Stomach (tissue), 8 donors: ENCODE measurements at regions not wholly inside any gene's neighbourhood (a gene's known extent, or its start where the extent isn't known, plus 50 kb on each side); places are given as distances from the start of the nearest gene placed in this dataset.
"Not testable (repeated sequence)": the region's sequence is repeated elsewhere in the genome, so short reads cannot be mapped to it uniquely, and the experiment has no call there.

Experiments
- DNase-seq, 2 donors: peaks; one replicate each; pipeline versions ENCODE4 v3.0.0 to v3.0.0-alpha.2; 2013 to 2019
- H3K27ac ChIP-seq, 5 donors: fragments of 200-600 bp in 4 of 5; sonication (generic) in 4 of 5; one replicate each; pipeline ENCODE4 v1.5.1; 2013 to 2019; ENCODE audit warnings: mild to moderate bottlenecking in 1 of 5, moderate library complexity in 1 of 5
- H3K27me3 ChIP-seq, 3 donors: fragments of 200-600 bp; sonication (generic); one replicate each; pipeline ENCODE4 v1.5.1; 2017 to 2019; ENCODE audit warnings: mixed run types in 1 of 3
- H3K36me3 ChIP-seq, 4 donors: fragments of 200-600 bp; sonication (generic); 1 replicate in 3 of 4; 2 replicates in 1 of 4; pipeline ENCODE4 v1.5.1; 2016 to 2019
- H3K4me1 ChIP-seq, 4 donors: fragments of 200-600 bp; sonication (generic); one replicate each; pipeline ENCODE4 v1.5.1; 2016 to 2019
- H3K4me3 ChIP-seq, 4 donors: fragments of 200-600 bp; sonication (generic) in 3 of 4; one replicate each; pipeline ENCODE4 v1.5.1; 2016 to 2019; ENCODE audit warnings: mild to moderate bottlenecking in 1 of 4
- H3K9me3 ChIP-seq, 4 donors: fragments of 200-600 bp; sonication (generic); one replicate each; pipeline ENCODE4 v1.5.1; 2016 to 2019
- EP300 ChIP-seq: sonication (generic); formaldehyde crosslinking; IDR thresholded peaks from one replicate; pipeline ENCODE4 v1.6.1; 2017; ENCODE audit warnings: antibody characterized with exemption
- POLR2A ChIP-seq, 4 donors: fragments of 450-650 bp; IDR thresholded peaks; one replicate each; pipeline ENCODE4 v1.6.1; 2016; ENCODE audit warnings: antibody characterized with exemption in 4 of 4, control low read depth in 2 of 4, mild to moderate bottlenecking in 1 of 4, moderate library complexity in 1 of 4
- POLR2AphosphoS5 ChIP-seq, 3 donors: sonication (generic); formaldehyde crosslinking; IDR thresholded peaks; one replicate each; pipeline ENCODE4 v1.6.1; 2016; ENCODE audit warnings: antibody characterized with exemption in 3 of 3
- WGBS, 5 donors: extraction: QIAGEN DNeasy Blood & Tissue Kit in 3 of 5; methylation state at CpG; one replicate each; pipeline versions ENCODE4 v1.1.5 to v1.1.7; 2013 to 2018; 5-methylcytosine and 5-hydroxymethylcytosine counted together
- intact Hi-C: fragments of 100-400 bp; cut with DNase I; formaldehyde crosslinking; loops from one replicate; pipeline ENCODE4 v1.15.1; 2023; ENCODE audit warnings: low total_unique reads
- TF ChIP-seq, protein P1 (sequence below), 7 experiments: fragments of 450-650 bp in 4 of 7; fragments of 200-600 bp in 3 of 7; sonication (generic) in 3 of 7; IDR thresholded peaks; one replicate each; pipeline ENCODE4 v1.5.1; 2016 to 2019; ENCODE audit warnings: antibody characterized with exemption in 7 of 7, control low read depth in 2 of 7, mild to moderate bottlenecking in 1 of 7
- donor health status: healthy with polysubstance abuse.
- donor health status: Bipolar disorder and iron deficiency.
- donor health status: healthy.

DNA sequence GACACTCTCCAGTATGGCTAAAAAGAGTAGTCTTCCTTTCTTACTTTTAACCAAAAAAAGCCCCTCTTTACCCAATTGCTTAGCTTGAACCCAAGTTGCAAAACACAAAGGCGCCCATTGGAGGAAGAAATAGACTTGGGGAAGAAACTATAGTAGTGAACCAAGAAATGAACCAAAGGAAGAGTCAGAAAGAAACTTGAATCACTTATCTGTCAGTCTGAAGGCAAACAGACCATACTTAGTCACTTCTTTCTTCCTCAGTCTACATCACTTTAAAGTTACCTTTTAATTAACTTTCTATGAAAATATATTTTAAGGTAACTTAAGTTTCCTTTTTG lies 161.4 kb upstream of the GIMD1 start:
- H3K4me1 ChIP-seq: no peaks in the 10 kb centered on the region
- WGBS, 5 donors: 65 to 83% (median 74%) methylated on average over 1 of the region's 1 CpG
- no peak for DNase-seq
- intact Hi-C loops: no loop called here
- H3K4me3 ChIP-seq: no peak overlapping the region
- TF ChIP-seq POLR2A (IDR thresholded peaks at IDR 0.05) (no peak), EP300 (no peak), POLR2AphosphoS5 (IDR thresholded peaks at IDR 0.05) (no peak)
- TF ChIP-seq, protein P1, sequence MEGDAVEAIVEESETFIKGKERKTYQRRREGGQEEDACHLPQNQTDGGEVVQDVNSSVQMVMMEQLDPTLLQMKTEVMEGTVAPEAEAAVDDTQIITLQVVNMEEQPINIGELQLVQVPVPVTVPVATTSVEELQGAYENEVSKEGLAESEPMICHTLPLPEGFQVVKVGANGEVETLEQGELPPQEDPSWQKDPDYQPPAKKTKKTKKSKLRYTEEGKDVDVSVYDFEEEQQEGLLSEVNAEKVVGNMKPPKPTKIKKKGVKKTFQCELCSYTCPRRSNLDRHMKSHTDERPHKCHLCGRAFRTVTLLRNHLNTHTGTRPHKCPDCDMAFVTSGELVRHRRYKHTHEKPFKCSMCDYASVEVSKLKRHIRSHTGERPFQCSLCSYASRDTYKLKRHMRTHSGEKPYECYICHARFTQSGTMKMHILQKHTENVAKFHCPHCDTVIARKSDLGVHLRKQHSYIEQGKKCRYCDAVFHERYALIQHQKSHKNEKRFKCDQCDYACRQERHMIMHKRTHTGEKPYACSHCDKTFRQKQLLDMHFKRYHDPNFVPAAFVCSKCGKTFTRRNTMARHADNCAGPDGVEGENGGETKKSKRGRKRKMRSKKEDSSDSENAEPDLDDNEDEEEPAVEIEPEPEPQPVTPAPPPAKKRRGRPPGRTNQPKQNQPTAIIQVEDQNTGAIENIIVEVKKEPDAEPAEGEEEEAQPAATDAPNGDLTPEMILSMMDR (IDR thresholded peaks at IDR 0.05): no peak
- H3K9me3 ChIP-seq: peaks cover 0 to 6% (median 3%) of the 10 kb centered on the region in 4 donors
- no peaks in the 10 kb centered on the region for H3K27me3 ChIP-seq
- H3K27ac ChIP-seq: no peak overlapping the region
- H3K36me3 ChIP-seq: no peaks in the 10 kb centered on the region

DNA sequence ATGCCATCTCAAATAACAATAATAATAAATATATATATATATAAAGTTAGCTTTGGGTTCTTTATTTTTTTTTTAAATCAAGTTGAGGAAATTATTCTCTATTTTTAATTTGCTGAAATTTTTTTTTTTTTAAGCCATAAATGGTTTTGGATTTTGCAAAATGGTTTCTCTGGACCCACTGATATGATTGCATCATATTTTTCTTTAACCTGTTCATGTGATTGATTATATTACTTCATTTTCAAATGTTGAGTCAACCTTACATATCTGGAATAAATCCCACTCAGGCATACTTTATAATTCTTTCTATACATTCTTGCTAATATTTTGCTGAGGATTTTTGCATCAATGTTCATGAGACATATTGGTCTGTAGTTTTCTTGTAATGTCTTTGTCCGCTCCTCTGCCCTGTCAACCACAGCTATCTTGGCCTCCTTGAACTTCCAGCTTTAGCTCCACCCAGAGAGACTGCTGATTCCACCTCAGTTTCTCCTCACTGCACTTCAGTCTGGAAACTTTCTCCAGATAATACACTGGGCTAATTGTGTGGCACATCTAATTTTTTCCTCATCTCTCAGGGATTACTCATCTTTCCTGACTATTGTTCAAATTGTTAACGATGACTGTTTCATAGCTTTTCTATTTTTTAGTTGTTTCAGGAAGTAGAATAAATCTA lies 160.9 kb upstream of the GIMD1 start:
- Histone ChIP-seq H3K4me3 (no peak overlapping the region), H3K27ac (no peak overlapping the region), H3K36me3 (no peaks in the 10 kb centered on the region), H3K9me3 (peaks cover 0 to 7% (median 3%) of the 10 kb centered on the region in 4 donors), H3K4me1 (no peaks in the 10 kb centered on the region), H3K27me3 (no peaks in the 10 kb centered on the region)
- WGBS, 5 donors: 73 to 84% (median 80%) methylated on average over 2 of the region's 2 CpGs
- intact Hi-C loops: no loop called here
- TF ChIP-seq, protein P1 (IDR thresholded peaks at IDR 0.05): no peak
- TF ChIP-seq POLR2AphosphoS5 (IDR thresholded peaks at IDR 0.05) (no peak), POLR2A (IDR thresholded peaks at IDR 0.05) (no peak), EP300 (no peak)
- no peak for DNase-seq

DNA sequence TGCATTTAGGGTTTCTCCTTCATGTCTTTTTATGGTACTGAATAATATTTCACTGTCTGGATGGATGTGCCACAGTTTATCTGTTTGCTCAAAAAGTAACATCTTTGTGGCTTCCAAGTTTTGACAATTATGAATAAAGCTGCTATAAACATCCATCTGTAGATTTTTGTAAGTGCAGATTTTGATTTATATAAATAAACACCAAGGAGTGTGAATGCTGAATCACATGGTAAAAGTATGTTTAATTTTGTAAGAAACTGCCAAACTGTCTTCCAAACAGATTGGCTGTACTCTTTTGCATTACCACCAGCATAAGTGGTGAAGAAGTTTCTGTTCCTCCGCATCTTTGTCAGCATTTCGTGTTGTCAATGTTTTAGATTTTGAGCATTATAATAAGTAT lies 158.7 kb upstream of the GIMD1 start:
- no peak for DNase-seq
- Histone ChIP-seq H3K36me3 (no peaks in the 10 kb centered on the region), H3K4me3 (no peak overlapping the region), H3K27me3 (no peaks in the 10 kb centered on the region), H3K9me3 (peaks cover 0 to 7% (median 3%) of the 10 kb centered on the region in 4 donors), H3K4me1 (no peaks in the 10 kb centered on the region), H3K27ac (no peak overlapping the region)
- TF ChIP-seq POLR2AphosphoS5 (IDR thresholded peaks at IDR 0.05) (no peak), EP300 (no peak), POLR2A (IDR thresholded peaks at IDR 0.05) (no peak)
- TF ChIP-seq, protein P1 (IDR thresholded peaks at IDR 0.05): no peak
- intact Hi-C loops: no loop called here
- WGBS, 5 donors: 85 to 93% (median 91%) methylated on average over 2 of the region's 2 CpGs

DNA sequence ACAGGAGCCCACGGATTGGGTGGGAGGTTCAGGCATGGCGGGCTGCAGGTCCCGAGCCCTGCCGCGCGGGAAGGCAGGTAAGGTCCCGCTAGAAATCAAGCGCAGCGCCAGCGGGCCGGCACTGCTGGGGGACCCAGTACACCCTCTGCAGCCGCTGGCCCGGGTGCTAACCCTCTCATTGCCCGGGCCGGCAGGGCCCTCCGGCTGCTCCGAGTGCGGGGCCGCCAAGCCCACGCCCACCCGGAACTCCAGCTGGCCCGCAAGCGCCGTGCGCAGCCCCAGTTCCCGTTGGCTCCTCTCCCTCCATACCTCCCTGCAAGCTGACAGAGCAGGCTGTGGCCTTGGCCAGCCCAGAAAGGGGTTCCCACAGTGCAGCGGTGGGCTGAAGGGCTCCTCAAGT lies 156.8 kb upstream of the GIMD1 start:
- H3K36me3 ChIP-seq, intact Hi-C loops, H3K27ac ChIP-seq, H3K9me3 ChIP-seq, H3K27me3 ChIP-seq, DNase-seq, H3K4me3 ChIP-seq, H3K4me1 ChIP-seq: not testable (repeated sequence)
- WGBS, 5 donors: 90 to 100% (median 95%) methylated on average over 8 to 27 of the region's 27 CpGs

DNA sequence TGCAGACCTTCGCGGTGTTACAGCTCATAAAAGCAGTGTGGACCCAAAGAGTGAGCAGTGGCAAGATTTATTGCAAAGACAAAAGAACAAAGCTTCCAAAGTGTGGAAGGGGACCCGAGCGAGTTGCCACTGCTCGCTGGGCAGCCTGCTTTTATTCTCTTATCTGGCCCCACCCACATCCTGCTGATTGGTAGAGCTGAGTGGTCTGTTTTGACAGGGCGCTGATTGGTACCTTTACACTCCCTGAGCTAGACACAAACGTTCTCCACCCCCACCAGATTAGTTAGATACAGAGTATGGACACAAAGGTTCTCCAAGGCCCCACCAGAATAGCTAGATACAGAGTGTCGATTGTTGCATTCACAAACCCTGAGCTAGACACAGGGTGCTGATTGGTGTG lies 156.2 kb upstream of the GIMD1 start:
- H3K9me3 ChIP-seq, H3K27ac ChIP-seq, H3K4me1 ChIP-seq, H3K36me3 ChIP-seq, intact Hi-C loops, H3K4me3 ChIP-seq, DNase-seq, H3K27me3 ChIP-seq: not testable (repeated sequence)
- WGBS, 5 donors: 68 to 82% (median 75%) methylated on average over 8 of the region's 8 CpGs
